Memory B cell (primary cell): ENCODE measurements at regions not wholly inside any gene's neighbourhood (a gene's known extent, or its start where the extent isn't known, plus 50 kb on each side); places are given as distances from the start of the nearest gene placed in this dataset.
"Not testable (repeated sequence)": the region's sequence is repeated elsewhere in the genome, so short reads cannot be mapped to it uniquely, and the experiment has no call there.

Experiments used
- ATAC-seq: fragments of 150-1000 bp; cut with Tn5 transposase; 2 replicates; pipeline ENCODE4 v1.10.0; 2021; ENCODE audit warnings: low read depth, mild to moderate bottlenecking, moderate library complexity
- DNase-seq, 2 donors: peaks; one replicate each; pipeline ENCODE4 v3.0.0; 2022; ENCODE audit warnings: low spot score in 2 of 2
- H3K27ac Mint-ChIP-seq: one replicate; pipeline ENCODE4 v1.8.0; 2022; ENCODE audit warnings: mild to moderate bottlenecking, moderate library complexity, mixed read lengths
- H3K27me3 Mint-ChIP-seq: one replicate; pipeline ENCODE4 v1.8.0; 2022; ENCODE audit warnings: mixed read lengths
- H3K36me3 Mint-ChIP-seq: one replicate; pipeline ENCODE4 v1.8.0; 2022; ENCODE audit warnings: mild to moderate bottlenecking, mixed read lengths
- H3K4me1 Mint-ChIP-seq: one replicate; pipeline ENCODE4 v1.8.0; 2022; ENCODE audit warnings: mixed read lengths
- H3K4me3 Mint-ChIP-seq: one replicate; pipeline ENCODE4 v1.8.0; 2022; ENCODE audit warnings: mild to moderate bottlenecking, moderate library complexity, mixed read lengths
- H3K9me3 Mint-ChIP-seq: one replicate; pipeline ENCODE4 v1.8.0; 2022; ENCODE audit warnings: mixed read lengths

- ATAC-seq: no peak
Observed at GRCh38 chr6:140784573-140784972, 1348.2 kb upstream of the GJE1 start.

DNA sequence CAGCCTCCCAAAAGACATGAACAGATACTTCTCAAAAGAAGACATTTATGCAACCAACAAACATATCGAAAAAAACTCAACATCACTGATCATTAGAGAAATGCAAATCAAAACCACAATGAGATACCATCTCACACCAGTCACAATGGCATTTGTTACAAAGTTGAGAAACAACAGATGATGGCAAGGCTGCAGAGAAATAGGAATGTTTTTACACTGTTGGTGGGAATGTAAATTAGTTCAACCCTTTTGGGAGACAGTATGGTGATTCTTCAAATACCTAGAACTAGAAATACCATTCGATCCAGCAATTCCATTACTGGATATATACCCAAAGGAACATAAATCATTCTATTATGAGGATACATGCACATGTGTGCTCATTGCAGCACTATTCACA, 1349.2 kb upstream of the GJE1 start:
- not testable (repeated sequence) for H3K9me3 Mint-ChIP-seq, H3K4me3 Mint-ChIP-seq, DNase-seq, H3K27ac Mint-ChIP-seq, H3K36me3 Mint-ChIP-seq, ATAC-seq, H3K27me3 Mint-ChIP-seq, H3K4me1 Mint-ChIP-seq

More at GRCh38 chr6:140784573-140784972, 1348.2 kb upstream of the GJE1 start:
- H3K9me3 Mint-ChIP-seq: no peaks in the 10 kb centered on the region
- no peaks in the 10 kb centered on the region for H3K36me3 Mint-ChIP-seq
- no peaks in the 10 kb centered on the region for H3K27me3 Mint-ChIP-seq
- no peak overlapping the region for H3K4me3 Mint-ChIP-seq
- DNase-seq: no peak
- no peak overlapping the region for H3K27ac Mint-ChIP-seq
- H3K4me1 Mint-ChIP-seq: no peaks in the 10 kb centered on the region

GRCh38 chr6:140782941-140783340, 1349.8 kb upstream of the GJE1 start:
- H3K4me1 Mint-ChIP-seq: no peaks in the 10 kb centered on the region
- no peaks in the 10 kb centered on the region for H3K9me3 Mint-ChIP-seq
- H3K27ac Mint-ChIP-seq: no peak overlapping the region
- DNase-seq (no peak), ATAC-seq (no peak)
- no peaks in the 10 kb centered on the region for H3K36me3 Mint-ChIP-seq
- H3K4me3 Mint-ChIP-seq: no peak overlapping the region
- no peaks in the 10 kb centered on the region for H3K27me3 Mint-ChIP-seq

DNA sequence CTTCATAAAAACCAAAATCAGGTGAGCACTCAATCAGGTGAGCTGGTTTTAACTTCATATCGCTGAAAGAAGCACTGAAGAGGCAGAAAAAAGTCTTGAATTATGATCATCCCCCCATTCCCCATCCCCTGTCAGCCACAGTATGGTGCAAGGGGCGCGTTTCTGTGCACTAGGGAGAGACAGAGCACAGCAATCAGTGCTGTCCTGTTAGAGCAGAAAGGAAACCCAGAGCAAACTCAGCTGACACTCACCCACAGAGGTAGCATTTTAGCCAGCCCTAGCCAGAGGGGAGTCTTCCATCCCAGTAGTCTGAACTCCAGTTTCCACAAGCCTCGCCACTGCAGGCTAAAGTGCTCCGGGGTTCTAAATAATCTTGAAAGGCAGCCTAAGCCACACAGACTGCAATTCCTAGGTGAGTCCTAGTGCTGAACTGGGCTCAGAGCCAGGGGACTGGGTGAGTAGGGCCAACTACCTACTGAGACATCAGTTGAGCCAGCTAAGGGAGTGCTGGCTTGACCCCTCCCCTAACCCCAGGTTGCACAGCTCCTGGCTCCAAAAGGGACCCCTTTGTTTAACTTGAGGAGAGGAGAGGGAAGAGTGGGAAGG, 1352.6 kb upstream of the GJE1 start:
- Mint-ChIP-seq H3K9me3 (no peaks in the 10 kb centered on the region), H3K27me3 (no peaks in the 10 kb centered on the region), H3K36me3 (no peaks in the 10 kb centered on the region), H3K4me1 (no peaks in the 10 kb centered on the region), H3K4me3 (no peak overlapping the region), H3K27ac (no peak overlapping the region)
- DNase-seq (no peak), ATAC-seq (no peak)

- DNase-seq: no peak
- ATAC-seq: no peak
Observed at GRCh38 chr6:140779341-140779740, 1353.4 kb upstream of the GJE1 start.

GRCh38 chr6:140777780-140778179, 1354.9 kb upstream of the GJE1 start:
- ATAC-seq (no peak), DNase-seq (no peak)
- Mint-ChIP-seq H3K4me1 (no peaks in the 10 kb centered on the region), H3K9me3 (no peaks in the 10 kb centered on the region), H3K36me3 (no peaks in the 10 kb centered on the region), H3K27ac (no peak overlapping the region), H3K4me3 (no peak overlapping the region), H3K27me3 (no peaks in the 10 kb centered on the region)

More at GRCh38 chr6:140779341-140779740, 1353.4 kb upstream of the GJE1 start:
- no peaks in the 10 kb centered on the region for H3K9me3 Mint-ChIP-seq
- H3K4me3 Mint-ChIP-seq: no peak overlapping the region
- no peak overlapping the region for H3K27ac Mint-ChIP-seq
- H3K36me3 Mint-ChIP-seq: no peaks in the 10 kb centered on the region
- H3K27me3 Mint-ChIP-seq: no peaks in the 10 kb centered on the region
- H3K4me1 Mint-ChIP-seq: no peaks in the 10 kb centered on the region

- no peaks in the 10 kb centered on the region for H3K27me3 Mint-ChIP-seq
- DNase-seq (no peak), ATAC-seq (no peak)
- H3K4me1 Mint-ChIP-seq: no peaks in the 10 kb centered on the region
- H3K4me3 Mint-ChIP-seq: no peak overlapping the region
- H3K27ac Mint-ChIP-seq: no peak overlapping the region
- H3K9me3 Mint-ChIP-seq: peaks cover 3% of the 10 kb centered on the region
- no peaks in the 10 kb centered on the region for H3K36me3 Mint-ChIP-seq
Observed at GRCh38 chr6:140775061-140775460, 1357.7 kb upstream of the GJE1 start.

DNA sequence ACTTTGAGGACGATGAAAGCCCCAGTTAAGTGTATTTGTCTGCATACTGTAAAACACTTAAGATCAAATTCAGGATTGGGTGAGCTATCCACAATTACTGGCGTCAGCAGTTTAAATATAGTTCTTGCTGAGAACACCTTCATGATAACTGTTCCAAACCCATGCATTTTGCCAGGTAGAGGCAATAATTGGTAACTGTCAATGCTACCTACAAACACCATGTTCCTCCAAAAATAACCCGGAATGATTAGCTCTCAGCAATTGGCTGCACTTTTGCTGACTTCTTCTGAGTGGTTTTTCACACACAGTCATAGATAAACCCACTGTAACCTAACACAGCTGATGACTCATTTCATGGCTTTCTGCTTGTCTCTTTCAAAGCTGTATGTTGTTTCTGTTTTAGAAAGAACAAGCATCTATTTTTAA, 1358.6 kb upstream of the GJE1 start:
- no peaks in the 10 kb centered on the region for H3K4me1 Mint-ChIP-seq
- H3K27me3 Mint-ChIP-seq: no peaks in the 10 kb centered on the region
- H3K36me3 Mint-ChIP-seq: no peaks in the 10 kb centered on the region
- H3K9me3 Mint-ChIP-seq: peaks cover 3% of the 10 kb centered on the region
- no peak overlapping the region for H3K4me3 Mint-ChIP-seq
- no peak for DNase-seq
- H3K27ac Mint-ChIP-seq: no peak overlapping the region
- ATAC-seq: no peak

GRCh38 chr6:140773276-140773675, 1359.4 kb upstream of the GJE1 start:
- Mint-ChIP-seq H3K27ac (no peak overlapping the region), H3K36me3 (no peaks in the 10 kb centered on the region), H3K4me1 (no peaks in the 10 kb centered on the region), H3K27me3 (no peaks in the 10 kb centered on the region), H3K9me3 (peaks cover 4% of the 10 kb centered on the region), H3K4me3 (no peak overlapping the region)
- ATAC-seq (no peak), DNase-seq (no peak)

GRCh38 chr6:140772576-140772975, 1360.1 kb upstream of the GJE1 start:
- peaks cover 6% of the 10 kb centered on the region for H3K9me3 Mint-ChIP-seq
- DNase-seq: no peak
- no peak overlapping the region for H3K27ac Mint-ChIP-seq

GRCh38 chr6:140768133-140768532, 1364.6 kb upstream of the GJE1 start:
- Mint-ChIP-seq H3K27me3 (no peaks in the 10 kb centered on the region), H3K36me3 (no peaks in the 10 kb centered on the region), H3K4me3 (no peak overlapping the region), H3K9me3 (peaks cover 6% of the 10 kb centered on the region), H3K4me1 (no peaks in the 10 kb centered on the region), H3K27ac (no peak overlapping the region)
- no peak for DNase-seq
- no peak for ATAC-seq

More at GRCh38 chr6:140772576-140772975, 1360.1 kb upstream of the GJE1 start:
- no peaks in the 10 kb centered on the region for H3K36me3 Mint-ChIP-seq
- H3K4me1 Mint-ChIP-seq: no peaks in the 10 kb centered on the region
- H3K4me3 Mint-ChIP-seq: no peak overlapping the region
- H3K27me3 Mint-ChIP-seq: no peaks in the 10 kb centered on the region
- ATAC-seq: no peak

DNA sequence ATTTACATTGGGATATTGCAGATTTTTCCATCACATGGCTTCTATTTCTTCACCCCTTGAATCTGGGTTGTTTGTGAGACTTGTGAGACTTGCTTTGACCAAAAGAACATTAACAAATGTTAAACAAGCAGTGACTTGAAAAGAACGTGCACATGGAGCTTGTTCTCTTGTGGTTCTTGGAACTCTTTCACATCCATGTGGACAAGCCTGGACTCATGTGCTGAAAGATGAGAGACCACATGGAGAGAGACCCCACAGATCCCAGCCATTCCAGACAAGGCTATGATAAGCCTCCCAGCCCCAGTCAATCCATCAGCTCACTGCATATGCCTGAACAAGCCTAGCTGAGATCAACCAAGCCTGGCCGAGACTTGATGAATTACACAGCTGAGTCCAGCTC, 1365.7 kb upstream of the GJE1 start:
- DNase-seq (no peak), ATAC-seq (no peak)
- H3K4me3 Mint-ChIP-seq: no peak overlapping the region
- peaks cover 6% of the 10 kb centered on the region for H3K9me3 Mint-ChIP-seq
- no peaks in the 10 kb centered on the region for H3K4me1 Mint-ChIP-seq
- H3K27me3 Mint-ChIP-seq: no peaks in the 10 kb centered on the region
- H3K27ac Mint-ChIP-seq: no peak overlapping the region
- no peaks in the 10 kb centered on the region for H3K36me3 Mint-ChIP-seq

GRCh38 chr6:140758169-140758877, 1374.4 kb upstream of the GJE1 start:
- no peak for ATAC-seq
- H3K27ac Mint-ChIP-seq: no peak overlapping the region

GRCh38 chr6:140752234-140752633, 1377.8 kb upstream of the CITED2 start:
- Mint-ChIP-seq H3K27me3 (no peaks in the 10 kb centered on the region), H3K4me3 (no peak overlapping the region), H3K4me1 (no peaks in the 10 kb centered on the region), H3K36me3 (no peaks in the 10 kb centered on the region), H3K9me3 (peaks cover 7% of the 10 kb centered on the region), H3K27ac (no peak overlapping the region)
- DNase-seq (no peak), ATAC-seq (no peak)

More at GRCh38 chr6:140758169-140758877, 1374.4 kb upstream of the GJE1 start:
- H3K36me3 Mint-ChIP-seq: peaks cover 1% of the 10 kb centered on the region
- no peak overlapping the region for H3K4me3 Mint-ChIP-seq
- peaks cover 1% of the 10 kb centered on the region for H3K9me3 Mint-ChIP-seq
- DNase-seq: no peak
- H3K4me1 Mint-ChIP-seq: peaks cover 3% of the 10 kb centered on the region
- no peaks in the 10 kb centered on the region for H3K27me3 Mint-ChIP-seq

DNA sequence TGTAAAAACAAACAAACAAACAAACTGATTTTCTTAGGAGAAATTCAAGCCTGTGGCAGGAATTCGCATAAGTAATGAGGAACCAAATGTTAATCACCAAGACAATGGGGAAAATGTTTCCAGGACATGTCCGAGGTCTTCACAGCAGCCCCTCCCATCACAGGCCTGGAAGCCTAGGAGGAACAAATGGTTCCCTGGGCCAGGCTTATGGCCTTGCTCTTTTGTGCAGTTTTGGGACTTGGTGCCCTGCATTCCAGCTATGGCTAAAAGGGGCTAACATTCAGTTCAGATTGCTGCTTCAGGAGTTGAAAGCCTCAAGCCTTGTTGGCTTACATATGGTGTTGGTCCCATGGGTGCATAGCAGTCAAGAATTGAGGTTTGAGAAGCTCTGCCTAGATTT, 1372.7 kb upstream of the CITED2 start:
- no peak overlapping the region for H3K4me3 Mint-ChIP-seq
- no peak for DNase-seq
- no peak for ATAC-seq
- H3K36me3 Mint-ChIP-seq: no peaks in the 10 kb centered on the region
- peaks cover 7% of the 10 kb centered on the region for H3K9me3 Mint-ChIP-seq
- no peaks in the 10 kb centered on the region for H3K4me1 Mint-ChIP-seq
- H3K27me3 Mint-ChIP-seq: no peaks in the 10 kb centered on the region
- no peak overlapping the region for H3K27ac Mint-ChIP-seq
